ENCODE measurements at regions not wholly inside any gene's neighbourhood (a gene's known extent, or its start where the extent isn't known, plus 50 kb on each side); places are given as distances from the start of the nearest gene placed in this dataset.

DNA sequence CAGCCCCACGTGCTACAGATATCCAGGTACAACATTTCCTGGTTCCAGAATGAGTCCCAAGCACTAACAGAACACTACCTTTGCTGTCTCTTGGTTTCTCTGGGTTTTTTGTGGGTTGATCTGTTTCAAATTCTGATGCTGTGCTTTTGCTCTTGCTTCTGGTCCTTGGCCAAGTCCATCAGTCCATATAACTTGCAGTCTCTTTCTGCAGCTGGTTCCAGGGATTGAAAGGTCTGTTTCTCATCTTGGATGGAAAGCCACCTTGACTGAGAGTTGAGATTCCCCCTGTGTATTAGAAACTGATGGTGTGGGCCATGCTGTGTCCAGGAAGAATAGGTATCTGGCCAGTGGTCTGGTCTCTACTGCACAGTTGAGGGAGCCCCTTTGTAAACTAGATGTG lies 171.1 kb downstream of the JCAD start:
- Histone ChIP-seq H3K56ac (ENCODE audit: insufficient read length, low read depth, low read length) (no peak overlapping the region), H3K27me3 (ENCODE audit: insufficient read depth, low read length) (no peaks in the 10 kb centered on the region)
- no CpG with 5 or more reads among the region's 1 CpG for WGBS (ENCODE audit: extremely low coverage, insufficient read length, low lambda C conversion rate)

More for the DNA sequence above, 171.1 kb downstream of the JCAD start:
- Histone ChIP-seq H3K23ac (ENCODE audit: insufficient read length, low read depth, low read length) (no peak overlapping the region), H4K5ac (ENCODE audit: insufficient read length, low read depth, low read length) (no peak overlapping the region), H2AFZ (ENCODE audit: low read length) (no peak overlapping the region), H2BK20ac (ENCODE audit: low read depth, low read length, poor library complexity, severe bottlenecking) (no peak overlapping the region), H3K23me2 (ENCODE audit: insufficient read length, low read depth, low read length, poor library complexity, severe bottlenecking) (no peaks in the 10 kb centered on the region), H3K4me2 (ENCODE audit: insufficient read depth, insufficient read length, low read length) (no peak overlapping the region), H4K20me1 (ENCODE audit: control insufficient read depth, insufficient read depth, insufficient read length) (no peaks in the 10 kb centered on the region), H2BK120ac (ENCODE audit: low read depth, low read length, poor library complexity, severe bottlenecking) (no peak overlapping the region), H3K4me1 (ENCODE audit: insufficient read depth, low read length) (no peaks in the 10 kb centered on the region), H2BK15ac (ENCODE audit: low read depth, low read length) (no peak overlapping the region), H3K9ac (ENCODE audit: extremely low read depth, insufficient read length, low read length) (no peak overlapping the region), H3K79me1 (ENCODE audit: insufficient read depth, low read depth, low read length, poor library complexity, severe bottlenecking) (no peaks in the 10 kb centered on the region), H2BK5ac (ENCODE audit: insufficient read length, low read length) (no peak overlapping the region), H3K9me3 (ENCODE audit: control insufficient read depth, low read depth, low read length) (no peaks in the 10 kb centered on the region), H3K18ac (ENCODE audit: insufficient read length, low read depth, low read length) (no peak overlapping the region), H2AK5ac (ENCODE audit: insufficient read length, low read length) (no peak overlapping the region), H2BK12ac (ENCODE audit: insufficient read length, low read depth, low read length) (no peak overlapping the region), H3K79me2 (ENCODE audit: insufficient read depth, low read length) (no peaks in the 10 kb centered on the region), H4K91ac (ENCODE audit: insufficient read length, low read depth, low read length) (no peak overlapping the region), H3K14ac (ENCODE audit: insufficient read depth, low read length) (no peak overlapping the region), H3K27ac (ENCODE audit: insufficient read length, low read depth, low read length) (no peak overlapping the region), H3T11ph (ENCODE audit: low read length) (no peak overlapping the region), H3K4ac (ENCODE audit: low read depth, low read length) (no peak overlapping the region), H4K8ac (replicated peaks; ENCODE audit: insufficient read length, low read depth, low read length) (no peak overlapping the region)
- no peaks in the 10 kb centered on the region for H3K36me3 Mint-ChIP-seq (ENCODE audit: insufficient read depth in 1 of 3, low read depth in 3 of 3)
- H3K4me1 Mint-ChIP-seq: no peaks in the 10 kb centered on the region
- H3K27me3 Mint-ChIP-seq (ENCODE audit: low read depth): peaks cover 4% of the 10 kb centered on the region
- DNase-seq: no peak
- H3K27ac Mint-ChIP-seq: no peak overlapping the region; a peak in 1 of 7 replicates
- H3K9me3 Mint-ChIP-seq: no peaks in the 10 kb centered on the region; a peak in 1 of 5 replicates
- H3K4me3 Mint-ChIP-seq: no peak overlapping the region
- TF ChIP-seq, protein P1, sequence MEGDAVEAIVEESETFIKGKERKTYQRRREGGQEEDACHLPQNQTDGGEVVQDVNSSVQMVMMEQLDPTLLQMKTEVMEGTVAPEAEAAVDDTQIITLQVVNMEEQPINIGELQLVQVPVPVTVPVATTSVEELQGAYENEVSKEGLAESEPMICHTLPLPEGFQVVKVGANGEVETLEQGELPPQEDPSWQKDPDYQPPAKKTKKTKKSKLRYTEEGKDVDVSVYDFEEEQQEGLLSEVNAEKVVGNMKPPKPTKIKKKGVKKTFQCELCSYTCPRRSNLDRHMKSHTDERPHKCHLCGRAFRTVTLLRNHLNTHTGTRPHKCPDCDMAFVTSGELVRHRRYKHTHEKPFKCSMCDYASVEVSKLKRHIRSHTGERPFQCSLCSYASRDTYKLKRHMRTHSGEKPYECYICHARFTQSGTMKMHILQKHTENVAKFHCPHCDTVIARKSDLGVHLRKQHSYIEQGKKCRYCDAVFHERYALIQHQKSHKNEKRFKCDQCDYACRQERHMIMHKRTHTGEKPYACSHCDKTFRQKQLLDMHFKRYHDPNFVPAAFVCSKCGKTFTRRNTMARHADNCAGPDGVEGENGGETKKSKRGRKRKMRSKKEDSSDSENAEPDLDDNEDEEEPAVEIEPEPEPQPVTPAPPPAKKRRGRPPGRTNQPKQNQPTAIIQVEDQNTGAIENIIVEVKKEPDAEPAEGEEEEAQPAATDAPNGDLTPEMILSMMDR (conservative IDR thresholded peaks at IDR 0.05): no peak
